ENCODE measurements at regions not wholly inside any gene's neighbourhood (a gene's known extent, or its start where the extent isn't known, plus 50 kb on each side); places are given as distances from the start of the nearest gene placed in this dataset.
"Not testable (repeated sequence)": the region's sequence is repeated elsewhere in the genome, so short reads cannot be mapped to it uniquely, and the experiment has no call there.

DNA sequence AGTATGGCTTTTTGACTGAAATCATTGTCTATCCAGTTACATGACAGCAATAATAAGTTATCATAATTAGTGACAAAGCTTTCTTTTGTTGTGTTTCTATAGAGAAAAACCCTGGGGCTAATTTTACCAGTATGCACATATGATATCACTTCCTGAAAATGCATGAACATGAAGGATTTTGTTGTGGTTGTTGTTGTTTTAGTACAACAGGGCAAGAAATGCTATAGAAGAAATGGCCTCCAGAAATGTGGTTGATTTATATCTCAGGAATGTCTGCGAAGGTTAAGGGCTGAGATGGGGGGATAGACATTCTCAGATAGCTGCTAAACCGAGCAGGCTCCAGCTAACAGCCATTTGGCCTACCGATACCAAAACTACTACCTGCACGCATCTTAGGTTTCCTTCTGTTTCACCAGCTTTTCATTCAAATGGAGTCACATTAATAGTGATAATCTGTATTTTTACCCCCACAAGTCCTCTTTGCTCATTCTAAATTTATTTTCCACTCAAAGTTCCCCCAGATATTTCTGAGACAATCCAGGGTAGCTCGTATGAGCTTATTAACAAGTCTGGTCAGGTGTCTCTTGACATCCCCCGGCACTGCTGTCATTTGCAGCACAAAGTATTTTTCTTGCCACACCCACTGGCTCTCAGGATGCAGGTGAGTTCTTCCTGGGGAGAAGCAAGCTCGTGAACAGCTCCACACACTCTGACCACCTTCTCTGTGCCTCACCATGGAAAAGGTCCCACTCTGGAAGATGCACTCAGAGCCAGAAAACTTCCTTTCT is 232.4 kb upstream of the GAS1 start:
- DNase-seq (ENCODE audit: extremely low read depth in 1 of 11, low read depth in 9 of 11, low spot score in 4 of 11): no peak

DNA sequence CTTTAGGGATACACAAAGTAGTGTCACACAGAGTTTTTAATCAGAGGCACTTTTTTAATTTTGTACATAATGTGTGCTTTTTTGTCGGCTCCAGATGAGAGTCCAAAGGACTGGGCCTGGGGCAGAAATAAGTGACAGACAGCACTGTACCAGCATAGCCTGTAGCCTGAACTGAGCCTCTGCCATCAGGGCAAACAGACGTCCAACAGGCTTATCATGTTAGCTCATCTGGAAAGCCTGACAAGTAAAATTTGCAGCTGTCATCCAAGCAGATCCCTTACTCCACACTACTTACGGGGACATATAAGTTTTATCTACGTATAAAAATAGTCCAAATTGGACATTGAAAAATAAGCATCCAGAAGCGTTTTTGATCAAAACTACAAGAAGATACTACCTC is 233.1 kb upstream of the GAS1 start:
- DNase-seq (ENCODE audit: extremely low read depth in 1 of 11, low read depth in 9 of 11, low spot score in 4 of 11): no peak

DNA sequence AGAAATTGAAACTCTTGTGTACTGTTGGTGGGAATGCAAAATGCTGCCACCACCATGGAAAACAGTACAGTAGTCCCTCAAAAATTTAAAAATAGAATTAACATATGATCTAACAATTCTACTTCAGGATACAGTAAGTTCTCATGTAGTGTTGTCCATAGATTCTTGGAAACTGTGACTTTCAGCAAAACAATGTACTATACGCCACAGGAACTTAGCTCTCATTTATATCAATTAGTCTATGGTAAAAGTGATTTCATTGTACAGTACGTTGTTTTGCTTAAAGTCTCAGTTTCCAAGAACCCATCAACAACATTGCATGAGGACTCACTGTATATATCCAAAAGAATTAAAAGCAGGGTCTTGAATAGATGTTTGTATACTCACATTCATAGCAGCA is 233.5 kb upstream of the GAS1 start:
- no peak for DNase-seq (ENCODE audit: extremely low read depth in 1 of 11, low read depth in 9 of 11, low spot score in 4 of 11)

DNA sequence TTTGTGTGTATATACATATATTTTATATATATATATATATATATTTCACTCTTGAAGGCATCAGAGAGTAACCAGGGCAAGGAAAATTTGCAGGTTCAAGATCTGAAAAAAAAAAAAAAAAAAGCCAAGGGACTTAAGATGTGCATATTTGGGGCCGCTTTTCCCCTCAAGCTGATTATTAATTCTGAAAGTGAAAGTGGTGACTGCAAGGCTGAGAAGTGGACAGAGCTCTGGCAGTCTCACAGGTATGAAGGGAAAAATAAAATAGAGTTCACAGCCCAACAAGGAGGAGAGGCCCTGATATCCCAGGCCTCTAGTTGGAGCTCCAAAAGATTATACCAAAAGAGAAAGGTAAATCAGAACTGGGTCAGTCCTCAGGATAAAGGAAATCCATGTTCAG is 234.4 kb upstream of the GAS1 start:
- no peak for DNase-seq (ENCODE audit: extremely low read depth in 1 of 11, low read depth in 9 of 11, low spot score in 4 of 11)

DNA sequence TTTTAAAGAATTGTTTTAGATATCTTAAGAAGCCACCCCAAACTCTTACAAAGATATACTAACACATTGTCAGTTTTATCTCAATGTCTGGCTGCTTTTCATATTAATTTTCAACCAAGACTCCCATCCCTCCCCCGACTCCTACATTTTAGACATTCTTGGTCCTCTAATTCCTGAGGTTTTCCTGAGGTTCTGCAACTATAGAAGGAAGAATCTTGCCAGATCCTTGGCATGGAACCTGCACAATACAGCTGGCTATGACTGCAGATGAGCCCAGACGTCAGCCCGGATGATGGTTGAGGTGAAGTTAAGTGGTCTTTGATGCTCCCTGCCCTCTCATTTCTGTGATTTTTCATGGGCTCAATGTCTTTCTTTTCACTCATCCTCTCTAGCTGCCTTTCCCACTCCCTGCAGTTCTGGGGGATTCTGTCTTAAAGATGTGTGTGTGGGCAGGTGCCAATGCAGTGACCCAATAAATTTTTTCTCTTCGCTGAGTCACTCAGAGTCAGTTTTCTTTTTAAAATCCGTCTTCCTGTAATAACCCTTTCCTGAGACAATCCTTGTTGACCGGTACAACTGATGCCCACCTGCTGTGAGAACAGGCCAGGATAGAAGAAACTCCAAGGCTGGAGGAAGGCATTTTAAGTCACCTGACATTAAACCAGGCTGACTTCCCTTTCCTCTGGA is 237.8 kb upstream of the GAS1 start:
- no peak for DNase-seq (ENCODE audit: extremely low read depth in 1 of 11, low read depth in 9 of 11, low spot score in 4 of 11)

DNA sequence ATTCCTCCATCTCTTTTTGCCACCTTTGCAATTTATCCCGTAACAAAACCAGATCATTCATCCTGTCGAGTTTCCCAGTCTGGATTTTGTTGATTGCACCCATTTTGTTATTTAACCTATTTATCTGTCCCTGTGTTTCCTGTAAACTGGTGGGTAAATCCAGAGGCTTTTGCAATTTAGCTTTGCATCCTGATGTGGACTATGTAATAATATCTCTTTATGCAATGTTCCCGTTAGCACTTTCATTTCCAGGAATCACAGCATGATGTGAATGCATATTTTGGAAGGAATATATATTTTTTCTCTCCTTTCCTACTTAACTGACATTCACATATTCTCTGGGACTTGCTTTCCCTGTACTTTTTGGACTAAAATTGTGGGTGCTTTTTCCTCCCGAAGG is 240.3 kb upstream of the GAS1 start:
- no peak for DNase-seq (ENCODE audit: extremely low read depth in 1 of 11, low read depth in 9 of 11, low spot score in 4 of 11)

DNA sequence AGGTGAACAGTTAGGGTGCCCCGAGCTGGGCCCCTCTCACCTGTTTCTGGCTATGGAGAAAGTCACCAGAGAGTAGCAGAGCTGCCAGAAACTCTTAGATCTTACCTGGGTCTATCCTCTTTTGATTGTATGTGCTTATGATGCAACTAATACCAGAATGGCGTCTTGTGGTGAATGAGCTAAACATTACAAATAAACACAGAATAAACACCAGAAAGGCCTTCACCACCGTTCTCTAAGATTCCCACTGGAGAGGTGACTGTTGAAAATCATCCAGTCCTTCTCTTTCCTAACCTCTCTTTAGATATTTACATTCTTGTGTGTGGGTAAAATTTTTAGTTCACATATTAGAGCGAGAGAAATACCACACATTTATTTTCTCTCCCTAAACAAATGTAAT is 241.7 kb upstream of the GAS1 start:
- no peak for DNase-seq (ENCODE audit: extremely low read depth in 1 of 11, low read depth in 9 of 11, low spot score in 4 of 11)

DNA sequence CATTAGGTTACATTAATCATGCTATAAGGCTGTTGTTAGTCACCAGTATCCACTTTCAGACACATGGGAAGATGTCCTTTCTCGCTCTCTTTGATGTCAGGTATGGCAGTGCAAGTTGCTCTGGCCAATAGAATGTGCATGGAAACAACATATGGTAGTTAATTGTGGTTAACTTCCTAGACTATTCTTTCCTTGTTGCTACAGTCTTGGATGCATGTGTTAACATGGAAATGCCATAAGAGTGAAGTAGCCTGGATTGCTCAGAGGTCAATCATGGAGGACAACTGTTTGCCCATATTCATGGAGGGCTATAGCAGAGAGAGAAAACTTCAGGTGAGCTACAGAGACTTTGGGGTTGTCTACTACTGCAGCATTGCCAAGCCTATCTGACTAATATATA is 245.8 kb upstream of the GAS1 start:
- DNase-seq (ENCODE audit: extremely low read depth in 1 of 11, low read depth in 9 of 11, low spot score in 4 of 11): no peak

DNA sequence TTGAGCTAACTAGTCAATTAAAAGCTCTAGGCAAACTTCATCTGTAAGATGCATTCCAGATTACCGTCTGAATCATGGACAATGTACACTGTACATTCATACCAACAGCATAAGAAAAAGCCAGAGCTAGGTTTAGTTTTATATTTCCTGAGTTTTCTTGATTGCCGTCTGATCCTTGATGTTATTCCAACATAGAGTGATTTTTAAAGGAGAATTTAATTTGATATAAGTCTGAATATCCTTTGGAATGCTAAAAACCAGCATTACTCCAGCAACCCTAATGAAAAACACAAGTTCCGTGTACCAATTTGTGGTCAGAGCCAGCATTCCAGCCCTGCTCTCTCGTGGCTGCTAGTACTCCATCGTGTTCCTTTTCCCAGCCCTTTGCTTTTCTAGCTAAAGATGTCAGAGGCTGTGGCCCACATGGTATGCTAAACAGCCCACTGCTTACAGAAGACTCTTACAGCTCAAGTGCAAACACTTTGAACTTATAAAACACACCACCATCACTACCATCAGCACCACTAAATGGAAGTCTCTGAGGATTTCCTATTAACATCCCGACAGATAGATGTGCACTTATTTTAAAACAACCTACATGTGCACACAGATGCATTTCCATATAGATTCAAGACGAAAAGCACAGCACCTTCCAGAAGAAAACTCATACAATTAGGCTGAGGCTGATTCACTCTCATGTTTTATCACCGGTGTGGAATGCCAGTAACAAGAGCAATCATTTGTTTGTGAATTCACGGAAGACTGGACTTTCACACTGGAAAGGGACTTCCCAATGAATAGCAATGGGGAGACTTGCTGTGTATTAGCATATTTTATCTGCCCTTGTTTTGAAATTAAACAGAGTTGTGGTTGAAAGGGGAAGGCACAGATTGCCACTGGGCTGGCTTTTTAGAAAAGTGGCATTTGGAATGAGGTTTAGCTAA is 246.9 kb upstream of the GAS1 start:
- peak in 1 of 11 donors; percentile 33 for DNase-seq (ENCODE audit: extremely low read depth in 1 of 11, low read depth in 9 of 11, low spot score in 4 of 11)

DNA sequence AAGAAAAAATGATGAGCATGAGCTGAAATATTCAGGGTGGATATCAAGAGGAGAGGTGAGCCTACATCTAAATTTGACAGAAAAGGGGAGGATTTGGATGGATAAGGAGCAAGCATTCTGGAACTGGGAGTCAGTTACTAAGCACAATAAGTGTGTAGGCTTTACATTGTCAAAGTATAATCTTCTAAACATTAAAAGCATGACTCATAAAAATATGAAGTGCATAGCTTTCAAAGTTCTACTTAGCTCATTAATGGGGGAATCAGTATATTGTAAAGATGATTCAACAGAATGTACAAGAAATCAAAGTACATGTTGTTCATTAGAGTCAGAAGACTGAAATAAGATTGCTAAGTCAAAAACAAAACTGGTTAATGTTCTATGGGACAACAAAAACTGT is 248.0 kb upstream of the GAS1 start:
- no peak for DNase-seq (ENCODE audit: extremely low read depth in 1 of 11, low read depth in 9 of 11, low spot score in 4 of 11)

DNA sequence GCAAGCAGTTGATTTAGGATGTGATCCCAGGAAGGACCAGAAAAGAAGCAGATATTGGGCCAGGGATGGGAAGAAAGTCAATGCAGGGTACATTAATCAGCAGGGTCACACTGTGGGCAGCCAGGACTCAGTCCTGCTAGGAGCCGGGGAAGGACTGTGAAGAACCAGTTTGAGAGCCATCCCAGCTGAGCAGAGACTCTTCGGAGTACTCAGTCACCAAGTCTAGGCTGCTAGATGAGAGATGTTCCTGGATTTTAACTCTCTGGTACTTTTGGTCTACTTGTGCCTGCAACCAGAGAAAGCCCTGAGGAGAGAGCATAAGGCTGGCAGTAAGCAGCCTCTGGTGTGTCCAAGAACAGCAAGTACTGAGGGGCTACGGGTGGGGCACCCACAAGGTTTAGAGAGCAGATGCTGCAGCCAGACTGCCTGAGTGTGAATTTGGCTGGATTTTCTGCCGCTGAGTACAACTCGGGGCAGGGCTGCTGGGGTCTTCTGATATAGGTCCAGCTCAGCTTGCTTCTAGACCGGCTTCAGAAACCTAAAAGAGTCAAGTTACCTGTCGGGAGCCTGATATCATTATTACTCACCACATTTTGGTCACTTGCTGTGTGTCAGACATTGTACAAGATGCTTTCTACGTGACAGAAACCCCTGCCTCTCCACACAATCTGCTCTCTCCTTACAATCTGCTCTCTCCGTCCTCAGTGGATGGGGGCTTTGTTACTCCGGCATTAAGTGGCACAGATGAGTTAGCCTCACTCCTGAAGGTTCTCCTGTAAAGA is 250.2 kb upstream of the GAS1 start:
- DNase-seq (ENCODE audit: extremely low read depth in 1 of 11, low read depth in 9 of 11, low spot score in 4 of 11): no peak

DNA sequence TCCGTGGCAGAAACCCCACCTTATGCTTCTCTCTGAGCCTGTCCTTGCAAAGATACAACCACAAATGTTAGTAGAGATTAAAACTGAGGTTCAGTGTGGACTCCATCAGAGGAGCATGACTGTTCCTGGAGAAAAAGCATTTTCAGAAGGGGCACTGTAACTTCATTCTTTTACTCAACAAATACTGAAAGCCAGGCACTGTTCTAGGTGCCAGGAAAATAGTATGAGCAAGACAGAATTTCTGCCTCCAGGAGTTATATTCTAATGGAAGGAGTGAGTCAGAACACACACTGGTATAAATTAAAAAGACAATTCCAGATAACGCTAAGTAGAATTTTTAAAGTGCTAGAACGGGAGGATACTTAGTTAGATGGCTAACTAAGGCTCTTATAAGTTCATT is 251.4 kb upstream of the GAS1 start:
- DNase-seq (ENCODE audit: extremely low read depth in 1 of 11, low read depth in 9 of 11, low spot score in 4 of 11): no peak

DNA sequence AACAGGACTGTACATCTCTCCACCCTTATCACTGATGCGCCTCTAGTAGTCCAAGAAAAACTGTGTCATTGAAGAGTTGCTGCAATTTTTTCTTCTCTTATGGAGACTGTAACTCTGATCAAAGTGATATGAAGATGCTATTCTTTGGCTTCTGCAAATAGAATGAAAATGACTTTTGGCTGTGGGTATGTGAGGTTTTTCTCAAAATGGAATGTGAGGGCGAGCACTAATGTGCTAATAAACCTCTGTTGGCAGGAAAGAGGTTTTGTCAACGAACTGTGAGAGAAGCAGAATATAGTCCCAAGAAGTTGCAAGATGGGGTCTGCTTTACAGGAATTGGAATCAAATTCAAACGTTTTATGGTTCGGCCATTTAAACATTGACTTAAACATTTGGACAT is 252.0 kb upstream of the GAS1 start:
- DNase-seq (ENCODE audit: extremely low read depth in 1 of 11, low read depth in 9 of 11, low spot score in 4 of 11): no peak

DNA sequence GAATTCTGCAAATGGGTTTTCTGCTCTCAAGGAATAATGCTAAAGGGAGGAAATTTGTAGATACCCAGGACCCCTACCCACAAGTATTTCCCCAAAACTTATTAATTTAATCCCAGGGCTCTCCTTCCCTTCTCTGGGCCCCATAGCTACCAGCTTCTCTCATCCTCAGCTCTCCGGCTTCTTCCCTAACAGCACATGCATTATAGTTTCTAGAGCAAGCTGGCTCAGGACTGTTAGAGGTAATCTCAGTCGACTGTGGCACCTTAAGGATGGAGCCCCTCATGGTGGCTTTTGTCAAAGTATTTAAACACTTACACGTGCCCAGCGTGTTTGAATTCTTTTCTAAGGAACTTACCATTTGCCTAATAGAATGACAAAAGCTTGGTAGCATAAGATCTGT is 252.5 kb upstream of the GAS1 start:
- no peak for DNase-seq (ENCODE audit: extremely low read depth in 1 of 11, low read depth in 9 of 11, low spot score in 4 of 11)

DNA sequence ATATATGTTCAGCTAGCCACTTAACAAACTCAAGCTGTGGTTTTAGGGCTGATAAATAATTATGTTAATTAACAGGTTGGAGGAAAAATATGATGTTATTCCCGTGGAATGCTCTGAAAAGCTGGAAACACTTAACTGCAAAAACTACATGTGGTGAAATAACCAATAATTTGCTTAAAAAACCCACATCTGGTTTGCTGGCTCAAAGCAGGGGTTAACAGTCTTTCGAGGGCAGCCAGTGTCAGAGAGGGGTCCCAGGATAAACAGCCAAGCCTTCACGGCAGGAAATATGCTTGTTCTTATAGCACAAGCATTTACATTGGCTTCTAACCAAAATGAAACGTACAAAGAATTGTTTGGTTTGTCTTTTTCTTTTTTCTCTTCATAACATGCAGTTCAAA is 254.0 kb upstream of the GAS1 start:
- peak; percentile 54 to 86 (median 71) for DNase-seq (ENCODE audit: extremely low read depth in 1 of 11, low read depth in 9 of 11, low spot score in 4 of 11)

DNA sequence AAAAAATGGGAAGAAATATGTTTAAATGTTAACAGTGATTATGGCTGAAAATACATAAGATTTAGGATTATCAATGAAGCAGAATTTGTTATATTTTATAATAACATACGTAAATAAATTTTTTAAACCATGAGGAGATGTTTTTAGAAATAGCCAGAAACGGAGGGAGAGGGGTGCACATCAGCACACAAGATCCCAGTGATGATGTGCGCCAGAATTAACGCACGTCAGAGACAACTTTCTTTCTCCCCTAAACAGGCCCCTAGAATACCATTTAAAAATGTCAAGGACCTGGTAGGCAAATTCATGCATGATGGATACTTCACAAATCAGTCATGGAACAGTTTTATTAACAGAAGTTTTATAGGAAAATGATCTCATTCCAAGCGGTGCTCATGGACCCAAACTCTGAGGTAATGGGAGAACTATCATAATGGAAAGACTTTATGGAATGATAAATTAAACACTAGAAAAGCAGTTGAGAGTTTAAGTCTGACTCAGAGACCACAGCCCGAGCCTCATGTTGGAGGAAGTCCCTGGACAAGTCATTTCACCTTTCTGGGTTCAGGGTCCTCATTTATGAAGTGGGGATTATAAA is 258.9 kb upstream of the GAS1 start:
- no peak for DNase-seq (ENCODE audit: extremely low read depth in 1 of 11, low read depth in 9 of 11, low spot score in 4 of 11)

DNA sequence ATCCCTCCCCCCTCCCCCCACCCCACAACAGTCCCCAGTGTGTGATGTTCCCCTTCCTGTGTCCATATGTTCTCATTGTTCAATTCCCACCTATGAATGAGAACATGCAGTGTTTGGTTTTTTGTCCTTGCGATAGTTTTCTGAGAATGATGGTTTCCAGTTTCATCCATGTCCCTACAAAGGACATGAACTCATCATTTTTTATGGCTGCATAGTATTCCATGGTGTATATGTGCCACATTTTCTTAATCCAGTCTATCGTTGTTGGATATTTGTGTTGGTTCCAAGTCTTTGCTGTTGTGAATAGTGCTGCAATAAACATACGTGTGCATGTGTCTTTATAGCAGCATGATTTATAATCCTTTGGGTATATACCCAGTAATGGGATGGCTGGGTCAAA is 263.4 kb upstream of the GAS1 start:
- not testable (repeated sequence) for DNase-seq (ENCODE audit: extremely low read depth in 1 of 11, low read depth in 9 of 11, low spot score in 4 of 11)

DNA sequence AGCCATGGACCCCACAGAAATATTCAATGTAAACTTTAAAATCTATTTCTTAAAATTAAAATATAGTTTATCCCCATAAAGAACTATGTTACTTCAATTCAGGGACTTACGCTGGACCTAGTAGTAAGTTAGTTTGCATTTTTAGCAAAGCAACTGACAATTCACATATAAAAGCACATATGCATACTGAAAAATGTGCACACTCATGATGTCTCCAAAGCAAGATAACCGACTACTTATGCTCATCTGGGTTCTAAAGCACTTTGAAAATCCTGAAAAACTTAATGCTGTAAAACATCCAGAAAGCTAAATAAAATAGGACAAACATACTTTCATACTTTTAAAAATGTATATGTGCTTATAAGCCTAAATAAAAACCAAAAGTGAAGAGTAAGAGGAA is 264.4 kb upstream of the GAS1 start:
- no peak for DNase-seq (ENCODE audit: extremely low read depth in 1 of 11, low read depth in 9 of 11, low spot score in 4 of 11)

DNA sequence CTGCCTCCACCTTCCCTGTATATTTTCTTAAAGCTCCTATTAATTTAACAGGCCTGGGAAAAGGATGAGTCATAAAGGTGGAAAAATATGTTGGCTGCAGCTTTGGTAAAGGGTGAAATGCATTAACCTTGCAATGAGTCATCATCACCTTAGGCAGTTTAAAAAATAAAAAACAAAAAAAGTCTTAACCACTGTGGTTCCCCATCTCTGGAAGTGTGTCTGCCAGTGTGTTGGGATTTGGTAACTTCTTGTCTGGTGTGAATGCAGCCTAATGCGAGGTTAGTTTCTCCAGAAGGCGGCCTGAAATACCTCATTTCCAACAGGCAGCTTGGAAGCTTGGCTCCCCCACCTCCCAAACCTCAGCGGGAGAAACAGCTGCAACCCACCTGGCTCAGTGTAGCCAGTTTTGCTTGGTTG is 265.3 kb upstream of the GAS1 start:
- DNase-seq (ENCODE audit: extremely low read depth in 1 of 11, low read depth in 9 of 11, low spot score in 4 of 11): no peak

All from renal cortex interstitium (tissue), 11 donors.